ENCODE measurements at regions not wholly inside any gene's neighbourhood (a gene's known extent, or its start where the extent isn't known, plus 50 kb on each side); places are given as distances from the start of the nearest gene placed in this dataset.

GRCh38 chr2:147711031-147711430, 133.8 kb upstream of the ACVR2A start:
- no peak for DNase-seq (ENCODE audit: low spot score)

- DNase-seq (ENCODE audit: low spot score), result no peak
Observed at GRCh38 chr2:147709655-147710054, 135.2 kb upstream of the ACVR2A start.

- no peak for DNase-seq (ENCODE audit: low spot score)
Observed at GRCh38 chr2:147703171-147703570, 141.7 kb upstream of the ACVR2A start.

GRCh38 chr2:147698166-147698565, 146.7 kb upstream of the ACVR2A start:
- DNase-seq (ENCODE audit: low spot score), result no peak

- DNase-seq (ENCODE audit: low spot score), result no peak
Observed at GRCh38 chr2:147696426-147696825, 148.4 kb upstream of the ACVR2A start.

GRCh38 chr2:147689220-147689909, 155.5 kb upstream of the ACVR2A start:
- DNase-seq (ENCODE audit: low spot score), result no peak

- DNase-seq (ENCODE audit: low spot score), result no peak
Observed at GRCh38 chr2:147688242-147688641, 156.6 kb upstream of the ACVR2A start.

GRCh38 chr2:147686365-147686764, 158.5 kb upstream of the ACVR2A start:
- no peak for DNase-seq (ENCODE audit: low spot score)

- DNase-seq (ENCODE audit: low spot score), result no peak
Observed at GRCh38 chr2:147684903-147685302, 159.9 kb upstream of the ACVR2A start.

- no peak for DNase-seq (ENCODE audit: low spot score)
Observed at GRCh38 chr2:147683380-147683779, 161.4 kb upstream of the ACVR2A start.

- DNase-seq (ENCODE audit: low spot score), result no peak
Observed at GRCh38 chr2:147681093-147681492, 163.7 kb upstream of the ACVR2A start.

GRCh38 chr2:147679955-147680531, 164.8 kb upstream of the ACVR2A start:
- DNase-seq (ENCODE audit: low spot score), result no peak

- DNase-seq (ENCODE audit: low spot score), result no peak
Observed at GRCh38 chr2:147679191-147679954, 165.5 kb upstream of the ACVR2A start.

GRCh38 chr2:147665105-147665504, 179.7 kb upstream of the ACVR2A start:
- no peak for DNase-seq (ENCODE audit: low spot score)

- no peak for DNase-seq (ENCODE audit: low spot score)
Observed at GRCh38 chr2:147663962-147664361, 180.9 kb upstream of the ACVR2A start.

GRCh38 chr2:147663153-147663961, 181.5 kb upstream of the ACVR2A start:
- no peak for DNase-seq (ENCODE audit: low spot score)

- DNase-seq (ENCODE audit: low spot score), result no peak
Observed at GRCh38 chr2:147662221-147662620, 182.6 kb upstream of the ACVR2A start.

- DNase-seq (ENCODE audit: low spot score), result no peak
Observed at GRCh38 chr2:147660680-147661079, 184.1 kb upstream of the ACVR2A start.

GRCh38 chr2:147659051-147659450, 185.8 kb upstream of the ACVR2A start:
- DNase-seq (ENCODE audit: low spot score), result no peak

- no peak for DNase-seq (ENCODE audit: low spot score)
Observed at GRCh38 chr2:147657086-147658000, 187.5 kb upstream of the ACVR2A start.

GRCh38 chr2:147649998-147650397, 194.8 kb upstream of the ACVR2A start:
- DNase-seq (ENCODE audit: low spot score), result no peak

Data from kidney capillary endothelial cell (primary cell).